Hepatocyte (in vitro differentiated cells): ENCODE measurements at regions not wholly inside any gene's neighbourhood (a gene's known extent, or its start where the extent isn't known, plus 50 kb on each side); places are given as distances from the start of the nearest gene placed in this dataset.

Experiments used
- DNase-seq: peaks from one replicate; pipeline ENCODE4 v3.0.0-alpha.2; 2016; ENCODE audit warnings: low spot score
- H2AFZ ChIP-seq: fragments of 200-600 bp; sonication (generic); 2 replicates; pipeline ENCODE4 v1.6.0; 2016; ENCODE audit warnings: antibody characterized with exemption, mild to moderate bottlenecking
- H3K27ac ChIP-seq: fragments of 200-600 bp; sonication (generic); 2 replicates; pipeline ENCODE4 v1.5.1; 2016; ENCODE audit warnings: mild to moderate bottlenecking
- H3K27me3 ChIP-seq: fragments of 200-600 bp; sonication (generic); 2 replicates; pipeline ENCODE4 v1.6.1; 2016
- H3K36me3 ChIP-seq: fragments of 200-600 bp; sonication (generic); replicated peaks from 2 replicates; pipeline ENCODE4 v1.5.1; 2016; ENCODE audit warnings: low read depth; ENCODE audit not compliant: insufficient read depth
- H3K4me1 ChIP-seq: fragments of 200-600 bp; sonication (generic); 2 replicates; pipeline ENCODE4 v1.5.1; 2016; ENCODE audit warnings: mild to moderate bottlenecking, moderate library complexity; ENCODE audit not compliant: insufficient read depth
- H3K4me2 ChIP-seq: fragments of 200-600 bp; sonication (generic); 2 replicates; pipeline ENCODE4 v1.6.0; 2016
- H3K4me3 ChIP-seq: fragments of 200-600 bp; sonication (generic); 2 replicates; pipeline ENCODE4 v1.5.1; 2016; ENCODE audit warnings: mild to moderate bottlenecking
- H3K79me2 ChIP-seq: fragments of 200-600 bp; sonication (generic); 2 replicates; pipeline ENCODE4 v1.6.0; 2017; ENCODE audit warnings: mild to moderate bottlenecking
- H3K9me2 ChIP-seq: fragments of 200-600 bp; sonication (generic); replicated peaks from 2 replicates; pipeline ENCODE4 v1.6.0; 2017; ENCODE audit warnings: mild to moderate bottlenecking; ENCODE audit not compliant: insufficient read depth
- H3K9me3 ChIP-seq: fragments of 200-600 bp; sonication (generic); 2 replicates; pipeline ENCODE4 v1.5.1; 2016; ENCODE audit warnings: low read depth, mild to moderate bottlenecking
- H4K20me1 ChIP-seq: fragments of 200-600 bp; sonication (generic); 2 replicates; pipeline ENCODE4 v1.6.0; 2016; ENCODE audit warnings: mild to moderate bottlenecking; ENCODE audit not compliant: insufficient read depth, poor library complexity, severe bottlenecking
- CTCF ChIP-seq: fragments of 200-600 bp; sonication (generic); IDR thresholded peaks from 2 replicates; pipeline ENCODE4 v1.5.1; 2016; ENCODE audit warnings: antibody characterized with exemption, mild to moderate bottlenecking; ENCODE audit not compliant: poor library complexity
- EZH2 ChIP-seq: fragments of 200-600 bp; sonication (generic); IDR thresholded peaks from 2 replicates; pipeline ENCODE4 v1.6.1; 2016; ENCODE audit warnings: antibody characterized with exemption, mild to moderate bottlenecking, borderline replicate concordance
- EZH2phosphoT487 ChIP-seq: fragments of 200-600 bp; sonication (generic); IDR thresholded peaks from one replicate; pipeline ENCODE4 v1.6.1; 2018; ENCODE audit warnings: antibody characterized with exemption, mild to moderate bottlenecking, low read depth, moderate library complexity; ENCODE audit not compliant: unreplicated experiment, severe bottlenecking
- WGBS: methylation state at CpG from one replicate; pipeline ENCODE4 v1.1.6; 2016; ENCODE audit warnings: low lambda C conversion rate; ENCODE audit errors: missing lambda C conversion rate; 5-methylcytosine and 5-hydroxymethylcytosine counted together

GRCh38 chr4:17358241-17358640 lies 153.6 kb downstream of the QDPR start:
- Histone ChIP-seq H3K4me1 (no peaks in the 10 kb centered on the region), H4K20me1 (no peaks in the 10 kb centered on the region), H2AFZ (no peak overlapping the region), H3K9me3 (no peaks in the 10 kb centered on the region), H3K9me2 (no peaks in the 10 kb centered on the region), H3K4me3 (no peak overlapping the region), H3K36me3 (no peaks in the 10 kb centered on the region), H3K27me3 (no peaks in the 10 kb centered on the region), H3K27ac (no peak overlapping the region), H3K4me2 (no peak overlapping the region), H3K79me2 (no peaks in the 10 kb centered on the region)
- WGBS, result 94% methylated on average over 4 of the region's 4 CpGs
- DNase-seq, result no peak
- TF ChIP-seq EZH2 (no peak), EZH2phosphoT487 (no peak), CTCF (no peak)

- WGBS, result 67% methylated on average over 3 of the region's 3 CpGs
- no peaks in the 10 kb centered on the region for H3K36me3 ChIP-seq
- no peaks in the 10 kb centered on the region for H3K27me3 ChIP-seq
- H2AFZ ChIP-seq, result no peak overlapping the region
- no peak for DNase-seq
- no peaks in the 10 kb centered on the region for H3K79me2 ChIP-seq
- TF ChIP-seq EZH2 (no peak), EZH2phosphoT487 (no peak), CTCF (no peak)
- no peaks in the 10 kb centered on the region for H3K9me2 ChIP-seq
- H3K4me3 ChIP-seq, result no peak overlapping the region
- H3K4me1 ChIP-seq, result no peaks in the 10 kb centered on the region
- H3K4me2 ChIP-seq, result no peak overlapping the region
- H4K20me1 ChIP-seq, result no peaks in the 10 kb centered on the region
- H3K9me3 ChIP-seq, result no peaks in the 10 kb centered on the region
- H3K27ac ChIP-seq, result no peak overlapping the region
Measured at GRCh38 chr4:17356926-17357325, 155.0 kb downstream of the QDPR start.

DNA sequence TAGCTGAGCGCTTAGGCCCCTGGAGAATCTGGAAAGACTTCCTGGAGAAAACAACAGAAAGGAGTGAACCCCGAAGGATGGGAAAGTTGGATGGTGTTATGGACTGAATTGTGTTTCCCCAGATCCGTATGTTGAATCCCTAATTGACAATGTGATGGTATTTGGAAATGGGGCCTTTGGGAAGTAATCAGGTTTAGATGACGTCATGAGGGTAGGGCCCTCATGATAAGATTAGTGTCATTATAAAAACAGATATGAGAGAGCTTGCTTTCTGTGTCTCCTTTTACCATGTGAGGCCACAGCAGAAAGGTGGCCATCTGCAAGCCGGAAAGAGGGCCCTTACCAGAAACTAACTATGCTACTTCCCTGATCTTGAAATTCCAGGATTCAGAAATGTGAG lies 159.5 kb downstream of the QDPR start:
- no peaks in the 10 kb centered on the region for H3K4me1 ChIP-seq
- WGBS, result 90% methylated on average over 5 of the region's 5 CpGs
- no peaks in the 10 kb centered on the region for H3K9me3 ChIP-seq
- no peak overlapping the region for H3K4me2 ChIP-seq
- no peak overlapping the region for H3K4me3 ChIP-seq
- no peaks in the 10 kb centered on the region for H3K79me2 ChIP-seq
- H3K36me3 ChIP-seq, result no peaks in the 10 kb centered on the region
- no peak overlapping the region for H2AFZ ChIP-seq
- no peak overlapping the region for H3K27ac ChIP-seq
- H3K9me2 ChIP-seq, result no peaks in the 10 kb centered on the region
- no peak for TF ChIP-seq EZH2
- TF ChIP-seq EZH2phosphoT487, result no peak
- TF ChIP-seq CTCF, result no peak
- H3K27me3 ChIP-seq, result no peaks in the 10 kb centered on the region
- no peaks in the 10 kb centered on the region for H4K20me1 ChIP-seq
- no peak for DNase-seq

GRCh38 chr4:17347445-17347844 lies 164.4 kb downstream of the QDPR start:
- peak; percentile 53 for DNase-seq
- H3K9me3 ChIP-seq, result no peaks in the 10 kb centered on the region
- 61% methylated on average over 2 of the region's 2 CpGs for WGBS

More at GRCh38 chr4:17347445-17347844, 164.4 kb downstream of the QDPR start:
- no peaks in the 10 kb centered on the region for H3K36me3 ChIP-seq
- no peaks in the 10 kb centered on the region for H3K27me3 ChIP-seq
- no peaks in the 10 kb centered on the region for H3K79me2 ChIP-seq
- no peak overlapping the region for H3K4me3 ChIP-seq
- no peaks in the 10 kb centered on the region for H3K9me2 ChIP-seq
- no peaks in the 10 kb centered on the region for H4K20me1 ChIP-seq
- no peaks in the 10 kb centered on the region for H3K4me1 ChIP-seq
- H3K4me2 ChIP-seq, result no peak overlapping the region
- H2AFZ ChIP-seq, result no peak overlapping the region
- no peak overlapping the region for H3K27ac ChIP-seq
- TF ChIP-seq CTCF, result peak; percentile 62
- TF ChIP-seq EZH2, result no peak
